ENCODE measurements at regions not wholly inside any gene's neighbourhood (a gene's known extent, or its start where the extent isn't known, plus 50 kb on each side); places are given as distances from the start of the nearest gene placed in this dataset.

- Histone ChIP-seq H3K4me1 (no peaks in the 10 kb centered on the region), H3K36me3 (no peaks in the 10 kb centered on the region), H3K4me3 (no peak overlapping the region), H3K27ac (no peak overlapping the region), H3K9me3 (peaks cover 0 to 12% (median 5%) of the 10 kb centered on the region in 3 donors), H3K27me3 (no peaks in the 10 kb centered on the region)
- intact Hi-C loops (cut with DNase I; ENCODE audit: low total_unique reads): no loop called here
- no peak for DNase-seq
- no peak for TF ChIP-seq CTCF (IDR thresholded peaks at IDR 0.05)
Measured at GRCh38 chr7:68911754-68912153, 686.5 kb upstream of the AUTS2 start.

GRCh38 chr7:68914006-68914405, 684.3 kb upstream of the AUTS2 start:
- Histone ChIP-seq H3K27me3 (no peaks in the 10 kb centered on the region), H3K36me3 (no peaks in the 10 kb centered on the region), H3K9me3 (peaks cover 0 to 12% (median 5%) of the 10 kb centered on the region in 3 donors), H3K4me1 (no peaks in the 10 kb centered on the region), H3K27ac (no peak overlapping the region), H3K4me3 (no peak overlapping the region)
- DNase-seq: no peak
- intact Hi-C loops (cut with DNase I; ENCODE audit: low total_unique reads): no loop called here
- TF ChIP-seq CTCF (IDR thresholded peaks at IDR 0.05): no peak

GRCh38 chr7:68917041-68917651, 681.1 kb upstream of the AUTS2 start:
- Histone ChIP-seq H3K36me3 (no peaks in the 10 kb centered on the region), H3K27me3 (no peaks in the 10 kb centered on the region), H3K4me1 (no peaks in the 10 kb centered on the region), H3K27ac (no peak overlapping the region), H3K9me3 (peaks cover 0 to 14% (median 3%) of the 10 kb centered on the region in 3 donors), H3K4me3 (no peak overlapping the region)
- intact Hi-C loops (cut with DNase I; ENCODE audit: low total_unique reads): no loop called here
- no peak for TF ChIP-seq CTCF (IDR thresholded peaks at IDR 0.05)
- DNase-seq: no peak

- no peaks in the 10 kb centered on the region for H3K36me3 ChIP-seq
- intact Hi-C loops (cut with DNase I; ENCODE audit: low total_unique reads): no loop called here
- H3K27ac ChIP-seq: no peak overlapping the region
- no peak for DNase-seq
- H3K27me3 ChIP-seq: no peaks in the 10 kb centered on the region
- no peak for TF ChIP-seq CTCF (IDR thresholded peaks at IDR 0.05)
- peaks cover 0 to 14% (median 5%) of the 10 kb centered on the region in 3 donors for H3K9me3 ChIP-seq
- no peaks in the 10 kb centered on the region for H3K4me1 ChIP-seq
- H3K4me3 ChIP-seq: no peak overlapping the region
Measured at GRCh38 chr7:68918621-68919020, 679.7 kb upstream of the AUTS2 start.

GRCh38 chr7:68922850-68923249, 675.4 kb upstream of the AUTS2 start:
- no peaks in the 10 kb centered on the region for H3K27me3 ChIP-seq
- no peaks in the 10 kb centered on the region for H3K36me3 ChIP-seq
- H3K4me1 ChIP-seq: no peaks in the 10 kb centered on the region
- H3K27ac ChIP-seq: no peak overlapping the region
- DNase-seq: no peak
- H3K4me3 ChIP-seq: no peak overlapping the region
- intact Hi-C loops (cut with DNase I; ENCODE audit: low total_unique reads): no loop called here
- no peak for TF ChIP-seq CTCF (IDR thresholded peaks at IDR 0.05)
- peaks cover 0 to 14% (median 5%) of the 10 kb centered on the region in 3 donors for H3K9me3 ChIP-seq

- H3K36me3 ChIP-seq: no peaks in the 10 kb centered on the region
- no peak overlapping the region for H3K27ac ChIP-seq
- intact Hi-C loops (cut with DNase I; ENCODE audit: low total_unique reads): no loop called here
- H3K9me3 ChIP-seq: peaks cover 0 to 14% (median 5%) of the 10 kb centered on the region in 3 donors
- H3K4me1 ChIP-seq: no peaks in the 10 kb centered on the region
- H3K27me3 ChIP-seq: no peaks in the 10 kb centered on the region
- no peak for DNase-seq
- no peak overlapping the region for H3K4me3 ChIP-seq
- no peak for TF ChIP-seq CTCF (IDR thresholded peaks at IDR 0.05)
Measured at GRCh38 chr7:68925241-68925640, 673.0 kb upstream of the AUTS2 start.
